Gastrocnemius medialis (tissue), 4 donors: ENCODE measurements at regions not wholly inside any gene's neighbourhood (a gene's known extent, or its start where the extent isn't known, plus 50 kb on each side); places are given as distances from the start of the nearest gene placed in this dataset.
"Not testable (repeated sequence)": the region's sequence is repeated elsewhere in the genome, so short reads cannot be mapped to it uniquely, and the experiment has no call there.

ENCODE experiments used
- CTCF ChIP-seq, 5 experiments: fragments of 450-650 bp in 3 of 5; fragments of 200-600 bp in 2 of 5; sonication (generic) in 2 of 5; IDR thresholded peaks in 4 of 5; conservative IDR thresholded peaks in 1 of 5; 1 replicate in 4 of 5; 2 replicates in 1 of 5; pipeline ENCODE4 v1.5.1; 2016 to 2019; ENCODE audit warnings: antibody characterized with exemption in 5 of 5, mild to moderate bottlenecking in 3 of 5, moderate library complexity in 3 of 5
- POLR2A ChIP-seq, 2 donors: fragments of 450-650 bp; IDR thresholded peaks; one replicate each; pipeline ENCODE4 v1.6.1; 2017; ENCODE audit warnings: antibody characterized with exemption in 2 of 2, mild to moderate bottlenecking in 2 of 2, moderate library complexity in 2 of 2

DNA sequence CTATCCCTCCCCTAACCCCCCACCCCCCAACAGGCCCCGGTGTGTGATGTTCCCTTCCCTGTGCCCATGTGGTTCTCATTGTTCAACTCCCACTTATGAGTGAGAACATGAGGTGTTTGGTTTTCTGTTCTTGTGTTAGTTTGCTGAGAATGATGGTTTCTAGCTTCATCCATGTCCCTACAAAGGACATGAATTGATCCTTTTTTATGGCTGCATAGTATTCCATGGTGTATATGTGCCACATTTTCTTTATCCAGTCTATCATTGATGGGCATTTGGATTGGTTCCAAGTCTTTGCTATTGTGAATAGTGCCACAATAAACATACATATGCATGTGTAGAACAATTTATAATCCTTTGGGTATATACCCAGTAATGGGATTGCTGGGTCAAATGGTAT is 612.1 kb upstream of the ADGRB3 start:
- not testable (repeated sequence) for TF ChIP-seq CTCF (IDR thresholded peaks at IDR 0.05 in 4 of 5, conservative IDR thresholded peaks at IDR 0.05 in 1 of 5); POLR2A (IDR thresholded peaks at IDR 0.05)
